ENCODE measurements at regions not wholly inside any gene's neighbourhood (a gene's known extent, or its start where the extent isn't known, plus 50 kb on each side); places are given as distances from the start of the nearest gene placed in this dataset.

DNA sequence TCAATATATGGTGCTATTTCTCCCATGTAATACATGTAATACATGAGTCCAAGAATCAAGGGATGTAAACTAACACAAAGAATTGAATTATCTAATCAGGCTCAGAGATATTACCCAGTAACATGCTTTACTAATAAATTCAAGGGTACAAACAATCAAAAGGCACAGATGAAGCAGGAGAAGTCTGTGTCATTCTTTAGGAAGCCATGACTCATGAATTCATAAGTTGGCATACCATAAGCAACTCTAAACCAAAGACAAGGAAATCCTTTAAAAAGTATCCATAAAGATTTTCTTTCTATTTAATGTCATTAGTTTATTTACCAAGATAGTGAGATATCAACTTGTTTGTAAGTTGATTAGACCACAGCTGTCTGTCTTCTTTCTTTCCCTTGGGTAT, 446.0 kb upstream of the IMPG1 start:
- no peaks in the 10 kb centered on the region for H3K27me3 ChIP-seq (ENCODE audit: control insufficient read depth, insufficient read depth, low read length)
- no peak for TF ChIP-seq SIN3A (IDR thresholded peaks at IDR 0.05; ENCODE audit: borderline replicate concordance, insufficient read depth, low read depth, low read length)
- no peak for TF ChIP-seq CTCF (IDR thresholded peaks at IDR 0.05)
- TF ChIP-seq, protein P1, sequence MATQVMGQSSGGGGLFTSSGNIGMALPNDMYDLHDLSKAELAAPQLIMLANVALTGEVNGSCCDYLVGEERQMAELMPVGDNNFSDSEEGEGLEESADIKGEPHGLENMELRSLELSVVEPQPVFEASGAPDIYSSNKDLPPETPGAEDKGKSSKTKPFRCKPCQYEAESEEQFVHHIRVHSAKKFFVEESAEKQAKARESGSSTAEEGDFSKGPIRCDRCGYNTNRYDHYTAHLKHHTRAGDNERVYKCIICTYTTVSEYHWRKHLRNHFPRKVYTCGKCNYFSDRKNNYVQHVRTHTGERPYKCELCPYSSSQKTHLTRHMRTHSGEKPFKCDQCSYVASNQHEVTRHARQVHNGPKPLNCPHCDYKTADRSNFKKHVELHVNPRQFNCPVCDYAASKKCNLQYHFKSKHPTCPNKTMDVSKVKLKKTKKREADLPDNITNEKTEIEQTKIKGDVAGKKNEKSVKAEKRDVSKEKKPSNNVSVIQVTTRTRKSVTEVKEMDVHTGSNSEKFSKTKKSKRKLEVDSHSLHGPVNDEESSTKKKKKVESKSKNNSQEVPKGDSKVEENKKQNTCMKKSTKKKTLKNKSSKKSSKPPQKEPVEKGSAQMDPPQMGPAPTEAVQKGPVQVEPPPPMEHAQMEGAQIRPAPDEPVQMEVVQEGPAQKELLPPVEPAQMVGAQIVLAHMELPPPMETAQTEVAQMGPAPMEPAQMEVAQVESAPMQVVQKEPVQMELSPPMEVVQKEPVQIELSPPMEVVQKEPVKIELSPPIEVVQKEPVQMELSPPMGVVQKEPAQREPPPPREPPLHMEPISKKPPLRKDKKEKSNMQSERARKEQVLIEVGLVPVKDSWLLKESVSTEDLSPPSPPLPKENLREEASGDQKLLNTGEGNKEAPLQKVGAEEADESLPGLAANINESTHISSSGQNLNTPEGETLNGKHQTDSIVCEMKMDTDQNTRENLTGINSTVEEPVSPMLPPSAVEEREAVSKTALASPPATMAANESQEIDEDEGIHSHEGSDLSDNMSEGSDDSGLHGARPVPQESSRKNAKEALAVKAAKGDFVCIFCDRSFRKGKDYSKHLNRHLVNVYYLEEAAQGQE (IDR thresholded peaks at IDR 0.05; ENCODE audit: insufficient read depth in 1 of 2, low read depth in 2 of 2, low read length in 1 of 2) = no peak
- TF ChIP-seq TCF7L2 (IDR thresholded peaks at IDR 0.05; ENCODE audit: low read depth, low read length) = no peak
- TF ChIP-seq POLR2AphosphoS5 (IDR thresholded peaks at IDR 0.05; ENCODE audit: low read depth, low read length) = no peak
- BruUV-seq (replicated peaks) = no TSS peak
- H3K9me3 ChIP-seq (ENCODE audit: control insufficient read depth, insufficient read depth, low read depth, low read length) = no peaks in the 10 kb centered on the region
- H3K4me3 ChIP-seq (ENCODE audit: low read depth in 2 of 2, low read length in 2 of 2) = no peak overlapping the region
- intact Hi-C loops (cut with micrococcal nuclease; ENCODE audit: unreplicated experiment) = no loop called here
- H3K27ac ChIP-seq (ENCODE audit: low read length) = no peak overlapping the region
- ChIA-PET POLR2A (no interaction called here), CTCF (no interaction called here)
- ATAC-seq (no peak), DNase-seq (ENCODE audit: low read depth, low spot score) (no peak)
- in situ Hi-C loops (cut with HindIII; ENCODE audit: low pct_unique_long_range_greater_than_20kb, low sequenced_read_pairs) = no loop called here
- no peaks in the 10 kb centered on the region for H3K36me3 ChIP-seq (ENCODE audit: control insufficient read depth, insufficient read depth, low read length)
- no peaks in the 10 kb centered on the region; the same call in 1 of the 2 replicates for H3K4me1 ChIP-seq (ENCODE audit: control insufficient read depth, insufficient read depth, low read length)

GRCh38 chr6:76516924-76517323, 444.5 kb upstream of the IMPG1 start:
- Histone ChIP-seq H3K27ac (ENCODE audit: low read length) (no peak overlapping the region), H3K4me1 (ENCODE audit: control insufficient read depth, insufficient read depth, low read length) (no peaks in the 10 kb centered on the region; the same call in 1 of the 2 replicates), H3K27me3 (ENCODE audit: control insufficient read depth, insufficient read depth, low read length) (no peaks in the 10 kb centered on the region), H3K9me3 (ENCODE audit: control insufficient read depth, insufficient read depth, low read depth, low read length) (no peaks in the 10 kb centered on the region), H3K4me3 (ENCODE audit: low read depth in 2 of 2, low read length in 2 of 2) (no peak overlapping the region), H3K36me3 (ENCODE audit: control insufficient read depth, insufficient read depth, low read length) (no peaks in the 10 kb centered on the region)
- TF ChIP-seq POLR2AphosphoS5 (IDR thresholded peaks at IDR 0.05; ENCODE audit: low read depth, low read length) (no peak), CTCF (IDR thresholded peaks at IDR 0.05) (no peak), TCF7L2 (IDR thresholded peaks at IDR 0.05; ENCODE audit: low read depth, low read length) (no peak)
- TF ChIP-seq, protein P1 (IDR thresholded peaks at IDR 0.05; ENCODE audit: insufficient read depth in 1 of 2, low read depth in 2 of 2, low read length in 1 of 2) = no peak
- ATAC-seq (no peak), DNase-seq (ENCODE audit: low read depth, low spot score) (no peak)
- CTCF ChIA-PET = no interaction called here
- POLR2A ChIA-PET = no interaction called here
- BruUV-seq (replicated peaks) = no TSS peak
- intact Hi-C loops (cut with micrococcal nuclease; ENCODE audit: unreplicated experiment) (no loop called here), in situ Hi-C loops (cut with HindIII; ENCODE audit: low pct_unique_long_range_greater_than_20kb, low sequenced_read_pairs) (no loop called here)

All from Panc1 (cell line).